ENCODE measurements at regions not wholly inside any gene's neighbourhood (a gene's known extent, or its start where the extent isn't known, plus 50 kb on each side); places are given as distances from the start of the nearest gene placed in this dataset.

DNA sequence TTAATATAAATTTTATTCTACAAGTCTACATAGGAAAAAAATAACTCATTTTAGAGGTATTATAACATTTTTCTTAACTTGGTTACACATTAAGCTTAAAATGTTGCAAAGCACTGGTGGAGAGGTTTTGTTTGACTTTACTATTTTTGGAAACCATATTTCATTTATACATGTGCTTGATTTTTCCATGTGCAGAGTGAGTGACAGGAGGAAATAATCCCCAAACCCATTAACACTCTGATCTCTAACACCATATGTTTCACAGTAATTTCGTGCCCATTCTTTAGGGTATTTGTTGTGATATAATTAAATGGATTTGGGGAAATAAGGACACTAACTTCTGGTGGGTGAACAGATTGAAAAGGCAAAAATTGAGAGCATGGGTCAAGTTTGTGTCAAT, 2124.4 kb upstream of the PCDH20 start:
- DNase-seq (ENCODE audit: extremely low spot score), result no peak
- ChIA-PET CTCF (no interaction called here), POLR2A (no interaction called here)
- TF ChIP-seq, protein P1, sequence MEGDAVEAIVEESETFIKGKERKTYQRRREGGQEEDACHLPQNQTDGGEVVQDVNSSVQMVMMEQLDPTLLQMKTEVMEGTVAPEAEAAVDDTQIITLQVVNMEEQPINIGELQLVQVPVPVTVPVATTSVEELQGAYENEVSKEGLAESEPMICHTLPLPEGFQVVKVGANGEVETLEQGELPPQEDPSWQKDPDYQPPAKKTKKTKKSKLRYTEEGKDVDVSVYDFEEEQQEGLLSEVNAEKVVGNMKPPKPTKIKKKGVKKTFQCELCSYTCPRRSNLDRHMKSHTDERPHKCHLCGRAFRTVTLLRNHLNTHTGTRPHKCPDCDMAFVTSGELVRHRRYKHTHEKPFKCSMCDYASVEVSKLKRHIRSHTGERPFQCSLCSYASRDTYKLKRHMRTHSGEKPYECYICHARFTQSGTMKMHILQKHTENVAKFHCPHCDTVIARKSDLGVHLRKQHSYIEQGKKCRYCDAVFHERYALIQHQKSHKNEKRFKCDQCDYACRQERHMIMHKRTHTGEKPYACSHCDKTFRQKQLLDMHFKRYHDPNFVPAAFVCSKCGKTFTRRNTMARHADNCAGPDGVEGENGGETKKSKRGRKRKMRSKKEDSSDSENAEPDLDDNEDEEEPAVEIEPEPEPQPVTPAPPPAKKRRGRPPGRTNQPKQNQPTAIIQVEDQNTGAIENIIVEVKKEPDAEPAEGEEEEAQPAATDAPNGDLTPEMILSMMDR (IDR thresholded peaks at IDR 0.05; ENCODE audit: control extremely low read depth, extremely low read depth, low read depth, missing control alignments), result no peak

DNA sequence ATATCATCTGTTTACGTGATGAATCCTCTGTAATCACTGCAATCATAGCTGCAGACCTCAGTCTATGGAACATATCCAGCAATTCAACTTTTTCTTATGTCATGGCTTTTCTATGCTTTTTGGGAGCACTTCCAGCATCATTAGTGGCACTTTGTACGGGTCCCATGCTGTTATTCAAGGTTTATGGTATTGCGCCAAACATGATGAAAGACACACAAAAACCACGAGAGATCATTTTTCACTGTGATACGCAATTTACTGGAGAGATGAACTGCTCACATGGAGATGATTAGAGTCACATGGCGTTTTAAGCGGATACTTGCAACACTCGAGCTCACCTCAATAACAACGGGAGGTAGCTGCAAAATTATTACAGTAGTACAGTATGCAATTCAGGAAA, 2101.7 kb upstream of the PCDH20 start:
- no peak for DNase-seq (ENCODE audit: extremely low spot score)
- POLR2A ChIA-PET, result no interaction called here
- CTCF ChIA-PET, result interaction anchor here (1.2 to 1.7 kb wide), 2 partner anchors 8 to 12 kb away, joined by 3 to 4 read pairs; no protein-coding TSS in a partner anchor
- TF ChIP-seq, protein P1 (IDR thresholded peaks at IDR 0.05; ENCODE audit: control extremely low read depth, extremely low read depth, low read depth, missing control alignments), result no peak

DNA sequence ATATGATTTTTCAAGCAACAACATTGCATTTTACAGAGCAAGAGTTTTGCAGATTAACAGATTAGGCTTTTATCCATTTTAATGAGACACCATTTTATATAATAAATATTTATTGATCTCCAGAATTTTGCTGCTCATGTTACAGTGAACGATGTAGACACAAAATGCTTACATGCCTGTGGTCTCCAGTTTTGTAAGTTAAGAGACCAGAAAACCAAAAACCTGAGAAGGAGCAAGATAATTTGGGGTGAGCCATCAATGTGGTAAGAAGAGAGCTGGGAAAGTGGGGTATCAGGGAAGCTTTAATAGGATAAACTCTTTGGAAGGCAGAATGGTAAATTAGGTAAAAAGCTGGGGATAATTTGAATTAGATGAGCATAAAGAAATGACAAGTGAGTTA, 2100.5 kb upstream of the PCDH20 start:
- no peak for DNase-seq (ENCODE audit: extremely low spot score)
- ChIA-PET POLR2A (no interaction called here), CTCF (interaction anchor here (1.5 kb wide), 1 partner anchor 52 kb away, joined by 3 read pairs; no protein-coding TSS in a partner anchor)
- TF ChIP-seq, protein P1 (IDR thresholded peaks at IDR 0.05; ENCODE audit: control extremely low read depth, extremely low read depth, low read depth, missing control alignments), result no peak

DNA sequence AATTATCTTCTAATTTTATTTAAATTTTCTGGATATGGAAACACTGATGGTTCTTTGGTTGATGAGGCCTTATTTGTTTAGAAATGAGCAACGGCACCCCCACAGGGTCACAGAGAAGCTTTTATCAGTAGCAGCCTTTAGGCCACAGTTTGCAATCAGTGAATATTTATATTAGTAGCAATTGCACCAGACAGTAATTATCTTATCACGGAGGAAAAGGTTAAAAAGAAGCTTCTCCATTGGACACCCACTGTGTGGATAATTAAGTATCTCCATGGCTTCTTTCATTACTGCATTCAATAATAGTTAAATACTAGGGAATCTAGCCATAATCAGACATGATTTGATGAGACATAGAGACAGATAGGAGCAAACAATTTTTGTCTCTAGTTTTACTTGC, 2099.2 kb upstream of the PCDH20 start:
- ChIA-PET CTCF (no interaction called here), POLR2A (no interaction called here)
- TF ChIP-seq, protein P1 (IDR thresholded peaks at IDR 0.05; ENCODE audit: control extremely low read depth, extremely low read depth, low read depth, missing control alignments), result no peak
- DNase-seq (ENCODE audit: extremely low spot score), result no peak

DNA sequence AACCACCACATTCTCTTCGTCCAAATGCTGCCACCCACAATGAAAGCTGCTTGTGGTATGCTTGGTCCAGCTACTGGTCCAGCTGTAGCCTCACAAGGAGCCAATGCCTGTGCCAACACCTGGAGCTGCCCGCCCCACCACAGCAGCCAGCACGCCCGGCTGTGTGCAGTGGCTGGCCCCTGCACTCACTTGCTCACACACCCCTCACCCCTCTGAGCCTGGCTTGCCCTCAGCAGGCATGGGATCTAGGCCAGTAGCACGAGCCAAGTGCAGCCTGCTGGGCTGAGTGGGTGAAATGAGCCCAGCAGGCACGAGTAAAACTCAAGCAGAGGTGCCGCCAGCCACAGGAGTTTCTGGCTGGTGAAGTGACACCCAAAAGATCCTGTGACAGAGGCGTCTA, 2096.4 kb upstream of the PCDH20 start:
- POLR2A ChIA-PET, result no interaction called here
- no peak for DNase-seq (ENCODE audit: extremely low spot score)

DNA sequence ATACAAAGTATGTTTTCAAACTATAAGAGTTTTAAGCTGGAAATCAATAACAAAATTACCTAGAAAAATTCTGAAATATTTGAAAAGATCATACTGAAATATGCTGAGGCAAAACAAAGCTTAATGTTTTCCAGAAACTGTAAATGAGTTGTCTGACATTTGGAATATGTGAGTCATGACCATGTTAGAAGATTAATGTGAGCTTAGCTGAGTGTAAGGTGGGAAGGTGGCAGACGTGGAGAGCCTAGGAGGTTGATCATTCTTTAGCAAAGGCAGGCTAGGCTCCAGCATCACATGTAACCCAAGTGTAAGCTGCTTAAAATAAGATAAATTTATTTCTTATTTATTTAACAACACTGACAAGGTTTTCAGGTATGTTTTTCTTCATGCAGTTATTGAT, 2086.1 kb upstream of the PCDH20 start:
- ChIA-PET POLR2A (no interaction called here), CTCF (interaction anchor here (1.3 to 1.6 kb wide), 2 partner anchors 9 to 14 kb away, joined by 4 to 5 read pairs; no protein-coding TSS in a partner anchor)
- TF ChIP-seq, protein P1 (IDR thresholded peaks at IDR 0.05; ENCODE audit: control extremely low read depth, extremely low read depth, low read depth, missing control alignments), result no peak
- no peak for DNase-seq (ENCODE audit: extremely low spot score)

More for the DNA sequence above, 2096.4 kb upstream of the PCDH20 start:
- CTCF ChIA-PET, result no interaction called here
- TF ChIP-seq, protein P1 (IDR thresholded peaks at IDR 0.05; ENCODE audit: control extremely low read depth, extremely low read depth, low read depth, missing control alignments), result no peak

DNA sequence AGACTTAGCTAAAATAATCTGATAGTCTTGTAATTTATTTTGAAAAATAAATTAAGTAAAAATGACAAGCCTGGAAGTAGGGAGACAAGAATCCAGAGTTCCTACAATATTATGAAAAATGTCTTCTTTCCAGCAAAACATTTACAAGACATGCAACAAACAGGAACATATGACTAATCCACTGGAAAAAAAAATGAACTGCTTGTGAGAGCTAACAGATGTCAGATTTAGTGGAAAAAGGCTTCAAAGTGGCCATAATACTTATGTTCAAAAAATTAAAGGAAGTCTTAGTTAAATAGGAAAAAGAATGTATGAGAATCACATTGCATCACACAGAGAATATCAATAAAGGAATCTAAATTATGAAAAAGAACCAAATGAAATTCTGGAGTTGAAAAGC, 2082.0 kb upstream of the PCDH20 start:
- ChIA-PET CTCF (interaction anchor here (0.9 to 1.6 kb wide), 3 partner anchors 8 to 21 kb away, joined by 3 to 5 read pairs (median 3); no protein-coding TSS in a partner anchor), POLR2A (no interaction called here)
- TF ChIP-seq, protein P1 (IDR thresholded peaks at IDR 0.05; ENCODE audit: control extremely low read depth, extremely low read depth, low read depth, missing control alignments), result no peak

More for the DNA sequence above, 2082.0 kb upstream of the PCDH20 start:
- no peak for DNase-seq (ENCODE audit: extremely low spot score)
